Uterus (tissue), 2 donors: ENCODE measurements at regions not wholly inside any gene's neighbourhood (a gene's known extent, or its start where the extent isn't known, plus 50 kb on each side); places are given as distances from the start of the nearest gene placed in this dataset.

Experiments
- CTCF ChIP-seq, 4 experiments: fragments of 200-600 bp in 2 of 4; fragments of 450-650 bp in 2 of 4; sonication (generic) in 2 of 4; IDR thresholded peaks; one replicate each; pipeline ENCODE4 v1.5.1; 2016 to 2019; ENCODE audit warnings: antibody characterized with exemption in 4 of 4, mild to moderate bottlenecking in 2 of 4, moderate library complexity in 1 of 4
- POLR2A ChIP-seq, 2 donors: fragments of 450-650 bp; IDR thresholded peaks; one replicate each; pipeline ENCODE4 v1.6.1; 2016; ENCODE audit warnings: antibody characterized with exemption in 2 of 2, mild to moderate bottlenecking in 1 of 2, moderate library complexity in 1 of 2

- TF ChIP-seq CTCF (IDR thresholded peaks at IDR 0.05): no peak
- TF ChIP-seq POLR2A (IDR thresholded peaks at IDR 0.05): no peak
These were observed 286.9 kb upstream of the NXPH2 start for GRCh38 chr2:139067072-139067471.
